ENCODE measurements at regions not wholly inside any gene's neighbourhood (a gene's known extent, or its start where the extent isn't known, plus 50 kb on each side); places are given as distances from the start of the nearest gene placed in this dataset.

GRCh38 chr5:58393716-58394115 lies 66.2 kb downstream of the PLK2 start:
- Histone ChIP-seq H3K36me3 (no peaks in the 10 kb centered on the region), H3K4me1 (no peaks in the 10 kb centered on the region), H3K27ac (no peak overlapping the region), H3K4me3 (no peak overlapping the region), H3K27me3 (no peaks in the 10 kb centered on the region), H3K9me3 (no peaks in the 10 kb centered on the region)
- DNase-seq (no peak), ATAC-seq (ENCODE audit: low FRiP score in 2 of 2) (no peak)
- WGBS, 2 donors, result 45 to 64% methylated on average over 5 of the region's 5 CpGs
- no peak for TF ChIP-seq EP300 (IDR thresholded peaks at IDR 0.05)
- TF ChIP-seq CTCF (IDR thresholded peaks at IDR 0.05), result no peak
- no peak for TF ChIP-seq POLR2AphosphoS5 (IDR thresholded peaks at IDR 0.05)
- no peak for TF ChIP-seq POLR2A (IDR thresholded peaks at IDR 0.05)

DNA sequence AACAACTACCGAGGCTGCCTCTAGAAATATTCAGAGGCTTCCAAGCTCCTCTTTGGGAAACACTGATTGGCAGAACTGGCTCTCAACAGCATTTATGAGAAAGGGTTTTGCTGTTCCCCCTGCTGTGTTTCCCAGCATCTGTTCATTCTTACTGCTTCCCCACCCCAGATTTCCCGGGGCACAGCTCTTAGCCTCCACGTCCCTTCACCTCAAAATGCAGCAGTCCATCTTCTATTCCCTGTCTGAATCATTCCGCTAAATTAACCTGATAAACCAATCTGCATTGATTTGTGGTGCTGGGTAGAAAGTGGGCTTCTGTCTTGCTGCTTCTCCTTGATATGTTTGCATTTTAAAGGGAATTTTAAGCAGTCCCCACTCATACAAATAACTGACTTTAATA lies 67.4 kb downstream of the PLK2 start:
- 87 to 92% methylated on average over 4 of the region's 4 CpGs for WGBS, 2 donors
- ATAC-seq (ENCODE audit: low FRiP score in 2 of 2), result no peak
- Histone ChIP-seq H3K36me3 (no peaks in the 10 kb centered on the region), H3K27ac (no peak overlapping the region), H3K4me1 (no peaks in the 10 kb centered on the region), H3K27me3 (no peaks in the 10 kb centered on the region), H3K9me3 (no peaks in the 10 kb centered on the region), H3K4me3 (no peak overlapping the region)
- no peak for TF ChIP-seq EP300 (IDR thresholded peaks at IDR 0.05)
- TF ChIP-seq POLR2AphosphoS5 (IDR thresholded peaks at IDR 0.05), result no peak
- TF ChIP-seq POLR2A (IDR thresholded peaks at IDR 0.05), result no peak
- TF ChIP-seq CTCF (IDR thresholded peaks at IDR 0.05), result no peak
- no peak for DNase-seq

DNA sequence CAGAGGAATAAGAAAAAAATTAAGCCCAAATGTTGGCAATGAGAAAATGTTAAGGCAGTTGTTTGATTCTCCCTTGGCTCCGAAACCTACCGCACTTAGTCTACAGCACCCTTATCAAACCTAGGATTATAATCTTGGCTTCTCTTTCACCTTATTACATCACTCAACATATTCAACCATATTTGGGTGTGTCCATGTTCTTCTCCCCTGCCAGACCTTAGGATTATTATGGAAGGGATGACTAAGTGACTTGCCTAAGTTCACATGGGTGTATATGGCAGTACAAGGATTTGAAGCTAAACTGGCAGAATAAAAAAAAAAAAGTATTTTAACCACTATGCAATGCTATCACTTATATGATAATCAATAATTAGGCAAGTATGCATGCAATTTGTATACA lies 76.4 kb downstream of the PLK2 start:
- Histone ChIP-seq H3K4me3 (no peak overlapping the region), H3K27me3 (no peaks in the 10 kb centered on the region), H3K36me3 (no peaks in the 10 kb centered on the region), H3K27ac (no peak overlapping the region), H3K4me1 (no peaks in the 10 kb centered on the region), H3K9me3 (peaks cover 0 to 16% (median 2%) of the 10 kb centered on the region in 4 donors)
- DNase-seq, result no peak
- TF ChIP-seq EP300 (IDR thresholded peaks at IDR 0.05), result no peak
- no peak for TF ChIP-seq CTCF (IDR thresholded peaks at IDR 0.05)
- no peak for TF ChIP-seq POLR2A (IDR thresholded peaks at IDR 0.05)
- no peak for TF ChIP-seq POLR2AphosphoS5 (IDR thresholded peaks at IDR 0.05)
- 92 to 100% methylated on average over 2 of the region's 2 CpGs for WGBS, 2 donors
- no peak for ATAC-seq (ENCODE audit: low FRiP score in 2 of 2)

DNA sequence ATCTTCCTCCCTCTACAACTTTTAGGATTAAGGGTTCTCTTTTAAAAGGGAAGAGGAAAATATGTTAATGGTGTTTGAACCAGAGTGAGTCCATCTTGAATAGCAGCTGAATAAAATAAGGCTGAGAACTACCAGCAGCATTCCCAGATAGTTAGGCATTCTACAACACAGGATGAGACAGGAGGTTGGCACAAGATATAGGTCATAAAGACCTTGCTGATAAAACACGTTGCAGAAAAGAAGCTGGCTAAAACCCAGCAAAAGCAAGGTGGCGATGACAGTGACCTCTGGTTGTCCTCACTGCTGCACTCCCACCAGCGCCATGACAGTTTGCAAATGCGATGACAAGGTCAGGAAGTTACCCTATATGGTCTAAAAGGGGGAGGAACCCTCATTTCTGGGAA lies 77.8 kb downstream of the PLK2 start:
- Histone ChIP-seq H3K4me1 (no peaks in the 10 kb centered on the region), H3K4me3 (no peak overlapping the region), H3K9me3 (peaks cover 0 to 16% (median 2%) of the 10 kb centered on the region in 4 donors), H3K36me3 (no peaks in the 10 kb centered on the region), H3K27me3 (no peaks in the 10 kb centered on the region), H3K27ac (no peak overlapping the region)
- TF ChIP-seq CTCF (IDR thresholded peaks at IDR 0.05), result no peak
- TF ChIP-seq POLR2AphosphoS5 (IDR thresholded peaks at IDR 0.05), result no peak
- TF ChIP-seq EP300 (IDR thresholded peaks at IDR 0.05), result no peak
- no peak for TF ChIP-seq POLR2A (IDR thresholded peaks at IDR 0.05)
- DNase-seq, result no peak
- no peak for ATAC-seq (ENCODE audit: low FRiP score in 2 of 2)
- 86% methylated on average over 4 of the region's 4 CpGs for WGBS, 2 donors

GRCh38 chr5:58381566-58381965 lies 78.3 kb downstream of the PLK2 start:
- H3K4me3 ChIP-seq, result no peak overlapping the region
- H3K9me3 ChIP-seq, result peaks cover 0 to 16% (median 2%) of the 10 kb centered on the region in 4 donors
- H3K27me3 ChIP-seq, result no peaks in the 10 kb centered on the region
- no peaks in the 10 kb centered on the region for H3K4me1 ChIP-seq
- H3K36me3 ChIP-seq, result no peaks in the 10 kb centered on the region
- no peak for TF ChIP-seq POLR2AphosphoS5 (IDR thresholded peaks at IDR 0.05)
- no peak for TF ChIP-seq CTCF (IDR thresholded peaks at IDR 0.05)
- TF ChIP-seq EP300 (IDR thresholded peaks at IDR 0.05), result no peak
- TF ChIP-seq POLR2A (IDR thresholded peaks at IDR 0.05), result no peak
- no peak for ATAC-seq (ENCODE audit: low FRiP score in 2 of 2)
- no peak overlapping the region for H3K27ac ChIP-seq
- no peak for DNase-seq
